Gastroesophageal sphincter (tissue), 3 donors: ENCODE measurements at regions not wholly inside any gene's neighbourhood (a gene's known extent, or its start where the extent isn't known, plus 50 kb on each side); places are given as distances from the start of the nearest gene placed in this dataset.

Experiments used
- POLR2A ChIP-seq, 2 donors: fragments of 450-650 bp; IDR thresholded peaks; one replicate each; pipeline ENCODE4 v1.6.1; 2017; ENCODE audit warnings: antibody characterized with exemption in 2 of 2, mild to moderate bottlenecking in 2 of 2, moderate library complexity in 1 of 2
- TF ChIP-seq, protein P1 (sequence below), 4 experiments: fragments of 200-600 bp in 2 of 4; fragments of 450-650 bp in 2 of 4; sonication (generic) in 1 of 4; IDR thresholded peaks; one replicate each; pipeline ENCODE4 v1.5.1; 2017 to 2019; ENCODE audit warnings: antibody characterized with exemption in 4 of 4, mild to moderate bottlenecking in 2 of 4, moderate library complexity in 2 of 4

DNA sequence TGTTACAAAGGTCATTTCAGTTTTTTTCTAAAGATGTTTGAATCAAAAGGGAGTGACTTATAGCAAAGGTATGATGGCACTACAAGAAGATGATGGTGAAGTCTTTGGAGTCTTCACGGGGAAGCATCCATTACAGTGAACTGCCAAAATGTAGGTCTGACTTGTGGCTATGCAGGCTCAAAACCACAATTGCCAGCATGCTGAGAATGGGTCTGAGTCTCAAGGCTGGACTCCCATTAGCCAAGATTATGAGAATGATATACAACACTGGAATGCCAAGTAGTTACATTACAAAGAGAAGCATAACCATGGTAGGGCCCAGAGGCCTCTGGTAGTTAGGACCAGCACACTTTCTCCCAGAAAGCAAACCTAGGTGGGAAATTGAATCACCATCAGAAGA, 194.2 kb downstream of the MTHFS start:
- TF ChIP-seq POLR2A (IDR thresholded peaks at IDR 0.05), result no peak
- TF ChIP-seq, protein P1, sequence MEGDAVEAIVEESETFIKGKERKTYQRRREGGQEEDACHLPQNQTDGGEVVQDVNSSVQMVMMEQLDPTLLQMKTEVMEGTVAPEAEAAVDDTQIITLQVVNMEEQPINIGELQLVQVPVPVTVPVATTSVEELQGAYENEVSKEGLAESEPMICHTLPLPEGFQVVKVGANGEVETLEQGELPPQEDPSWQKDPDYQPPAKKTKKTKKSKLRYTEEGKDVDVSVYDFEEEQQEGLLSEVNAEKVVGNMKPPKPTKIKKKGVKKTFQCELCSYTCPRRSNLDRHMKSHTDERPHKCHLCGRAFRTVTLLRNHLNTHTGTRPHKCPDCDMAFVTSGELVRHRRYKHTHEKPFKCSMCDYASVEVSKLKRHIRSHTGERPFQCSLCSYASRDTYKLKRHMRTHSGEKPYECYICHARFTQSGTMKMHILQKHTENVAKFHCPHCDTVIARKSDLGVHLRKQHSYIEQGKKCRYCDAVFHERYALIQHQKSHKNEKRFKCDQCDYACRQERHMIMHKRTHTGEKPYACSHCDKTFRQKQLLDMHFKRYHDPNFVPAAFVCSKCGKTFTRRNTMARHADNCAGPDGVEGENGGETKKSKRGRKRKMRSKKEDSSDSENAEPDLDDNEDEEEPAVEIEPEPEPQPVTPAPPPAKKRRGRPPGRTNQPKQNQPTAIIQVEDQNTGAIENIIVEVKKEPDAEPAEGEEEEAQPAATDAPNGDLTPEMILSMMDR (IDR thresholded peaks at IDR 0.05), result no peak
